Effector memory CD4-positive, alpha-beta T cell (primary cell): ENCODE measurements at regions not wholly inside any gene's neighbourhood (a gene's known extent, or its start where the extent isn't known, plus 50 kb on each side); places are given as distances from the start of the nearest gene placed in this dataset.

Experiments used
- DNase-seq, 3 donors: peaks; one replicate each; pipeline ENCODE4 v3.0.0-alpha.2; 2020
- H3K27ac ChIP-seq: 2 replicates; pipeline ENCODE4 v1.7.0; 2013; ENCODE audit warnings: mild to moderate bottlenecking, low read length, moderate library complexity; ENCODE audit not compliant: insufficient read depth, poor library complexity, severe bottlenecking
- H3K27me3 ChIP-seq: replicated peaks from 2 replicates; pipeline ENCODE4 v1.7.0; 2013; ENCODE audit warnings: mild to moderate bottlenecking, low read length; ENCODE audit not compliant: insufficient read depth, control insufficient read depth, poor library complexity, severe bottlenecking
- H3K36me3 ChIP-seq: 2 replicates; pipeline ENCODE4 v1.7.0; 2013; ENCODE audit warnings: mild to moderate bottlenecking, low read length, moderate library complexity; ENCODE audit not compliant: control insufficient read depth, insufficient read depth
- H3K4me1 ChIP-seq: 2 replicates; pipeline ENCODE4 v1.7.0; 2013; ENCODE audit warnings: low read length, mild to moderate bottlenecking; ENCODE audit not compliant: control insufficient read depth, insufficient read depth, poor library complexity, severe bottlenecking
- H3K4me3 ChIP-seq: 2 replicates; pipeline ENCODE4 v1.7.0; 2013; ENCODE audit warnings: low read length, low read depth, mild to moderate bottlenecking; ENCODE audit not compliant: insufficient read depth, poor library complexity, severe bottlenecking
- H3K9me3 ChIP-seq: 2 replicates; pipeline ENCODE4 v1.7.0; 2013; ENCODE audit warnings: mild to moderate bottlenecking, low read length, moderate library complexity; ENCODE audit not compliant: control insufficient read depth

DNA sequence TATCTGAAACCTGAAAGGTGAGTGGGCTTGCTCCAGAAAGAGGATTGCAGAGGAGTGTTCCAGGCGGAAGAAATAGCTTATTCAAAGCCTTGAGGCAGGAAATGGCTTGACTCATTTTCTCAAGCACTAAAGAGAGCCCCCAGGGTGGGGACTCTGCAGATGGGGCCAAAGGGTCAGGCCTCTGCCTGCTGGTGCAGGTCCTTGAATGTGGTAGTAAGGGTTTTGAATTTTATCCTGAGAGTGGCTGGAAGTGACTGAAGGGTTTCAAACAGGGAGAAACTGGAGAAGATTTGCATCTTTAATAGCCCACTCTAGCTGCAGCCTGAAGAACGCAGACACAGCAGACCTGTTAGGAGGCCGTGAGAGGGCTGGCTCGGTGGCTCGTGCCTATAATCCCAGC, 144.4 kb downstream of the CCT6B start:
- Histone ChIP-seq H3K4me3 (no peak overlapping the region), H3K27me3 (no peaks in the 10 kb centered on the region), H3K9me3 (no peaks in the 10 kb centered on the region), H3K36me3 (no peaks in the 10 kb centered on the region), H3K27ac (no peak overlapping the region), H3K4me1 (no peaks in the 10 kb centered on the region)
- no peak for DNase-seq

DNA sequence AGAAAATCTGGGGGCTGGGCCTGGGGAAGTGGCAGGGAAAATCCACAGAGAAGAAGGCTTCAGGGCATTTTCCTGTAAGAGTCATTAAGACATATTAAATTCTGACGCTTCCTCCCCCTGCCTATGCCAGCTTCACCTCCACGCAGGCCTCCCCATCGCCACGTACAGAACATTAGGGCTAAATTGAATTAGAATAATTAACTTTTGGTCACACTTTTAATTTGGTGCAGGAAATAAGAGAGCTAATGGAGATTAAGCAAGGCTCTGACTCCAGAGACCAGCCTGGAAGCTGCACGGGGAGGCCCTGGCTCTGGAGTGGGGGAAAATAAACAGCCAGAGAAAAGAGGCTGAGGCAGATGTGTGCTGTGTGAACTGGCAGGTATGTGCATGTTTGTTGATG, 148.0 kb downstream of the CCT6B start:
- H3K9me3 ChIP-seq = no peaks in the 10 kb centered on the region

DNA sequence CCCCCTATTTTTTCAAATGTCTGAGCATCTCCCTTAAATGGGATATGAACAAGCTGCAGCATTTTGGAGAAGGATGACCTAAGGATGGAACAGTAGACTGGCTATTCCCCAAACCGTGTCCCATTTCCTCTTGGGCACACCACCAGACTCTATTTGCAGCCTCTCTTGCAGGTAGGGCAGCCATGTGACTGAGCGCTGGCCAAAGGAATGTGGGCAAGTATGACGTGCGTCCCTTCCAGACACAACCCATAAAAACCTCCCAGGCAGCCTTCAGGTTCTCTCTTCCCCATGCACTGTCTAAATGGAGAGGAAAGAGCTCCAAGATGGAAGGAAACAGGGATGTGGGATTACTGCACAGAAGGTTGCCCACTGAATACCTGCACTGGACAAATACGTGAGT, 149.7 kb downstream of the CCT6B start:
- H3K4me1 ChIP-seq = no peaks in the 10 kb centered on the region
- no peaks in the 10 kb centered on the region for H3K27me3 ChIP-seq
- H3K4me3 ChIP-seq = no peak overlapping the region
- no peaks in the 10 kb centered on the region for H3K9me3 ChIP-seq
- no peak for DNase-seq
- H3K36me3 ChIP-seq = no peaks in the 10 kb centered on the region
- H3K27ac ChIP-seq = no peak overlapping the region

More for the DNA sequence above, 148.0 kb downstream of the CCT6B start:
- H3K27ac ChIP-seq = no peak overlapping the region
- no peak overlapping the region for H3K4me3 ChIP-seq
- DNase-seq = no peak
- no peaks in the 10 kb centered on the region for H3K27me3 ChIP-seq
- H3K36me3 ChIP-seq = no peaks in the 10 kb centered on the region
- no peaks in the 10 kb centered on the region for H3K4me1 ChIP-seq

DNA sequence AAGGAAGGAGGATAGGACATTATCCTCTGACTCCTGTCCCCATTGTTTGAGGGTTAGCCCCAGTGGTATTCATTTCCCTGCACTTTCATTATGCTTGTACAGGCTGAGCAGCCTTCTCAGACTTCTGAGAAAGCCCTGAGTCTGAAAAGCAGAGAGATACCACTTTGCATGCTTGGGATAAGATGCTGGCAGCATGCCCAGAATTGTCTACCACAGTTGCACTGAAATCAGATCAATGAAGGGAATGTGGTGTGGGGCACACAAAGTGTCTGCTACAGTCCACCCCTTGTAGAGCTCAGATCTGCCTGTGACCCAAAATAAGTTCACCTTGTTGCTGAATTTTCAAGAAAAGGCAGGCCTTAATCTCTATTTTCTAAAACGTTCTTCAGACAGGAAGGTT, 160.6 kb downstream of the CCT6B start:
- Histone ChIP-seq H3K4me1 (no peaks in the 10 kb centered on the region), H3K9me3 (no peaks in the 10 kb centered on the region), H3K36me3 (no peaks in the 10 kb centered on the region), H3K27ac (no peak overlapping the region), H3K27me3 (no peaks in the 10 kb centered on the region), H3K4me3 (no peak overlapping the region)
- DNase-seq = no peak

DNA sequence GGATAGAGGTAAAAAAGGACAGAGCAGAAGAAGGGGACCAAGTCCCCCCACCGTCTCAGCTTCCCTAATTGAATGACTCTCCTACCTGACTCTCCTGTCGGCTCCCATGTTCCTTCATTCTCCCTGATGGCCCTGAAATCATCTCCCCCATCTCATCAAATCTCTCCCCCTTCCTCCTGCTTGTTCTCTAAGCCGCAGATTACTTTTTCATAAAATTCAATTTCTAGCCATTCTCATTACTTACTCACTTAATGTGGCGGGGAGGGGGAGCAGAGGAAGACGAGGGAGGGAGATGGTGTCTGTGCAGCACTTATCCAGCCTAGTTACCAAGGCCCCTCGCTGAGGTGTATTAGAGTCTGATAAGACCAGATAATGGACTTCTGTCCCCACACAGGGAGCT, 161.5 kb downstream of the CCT6B start:
- no peak for DNase-seq
- no peak overlapping the region for H3K27ac ChIP-seq
- no peaks in the 10 kb centered on the region for H3K4me1 ChIP-seq
- H3K9me3 ChIP-seq = no peaks in the 10 kb centered on the region
- no peaks in the 10 kb centered on the region for H3K27me3 ChIP-seq
- no peaks in the 10 kb centered on the region for H3K36me3 ChIP-seq
- no peak overlapping the region for H3K4me3 ChIP-seq

DNA sequence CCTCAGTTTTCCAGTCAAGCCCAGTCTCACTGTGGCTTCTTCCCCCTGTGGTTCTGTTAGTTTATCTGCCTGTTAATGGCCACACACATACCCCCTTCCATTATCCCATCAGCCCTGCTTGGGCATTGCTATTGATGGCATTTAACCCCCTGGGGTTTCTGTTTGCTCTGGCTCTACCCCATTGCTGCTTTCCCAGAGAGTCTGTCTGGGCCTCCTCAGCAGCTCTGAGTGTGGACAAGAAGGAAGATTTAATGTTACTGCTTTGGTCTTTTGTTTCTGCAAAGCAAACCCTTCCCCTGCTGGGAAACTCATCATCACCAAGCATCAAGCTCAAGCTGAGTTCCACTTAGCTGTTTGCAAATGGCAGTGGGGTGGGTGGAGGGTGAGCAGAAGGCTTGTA, 162.7 kb downstream of the CCT6B start:
- Histone ChIP-seq H3K27ac (no peak overlapping the region), H3K9me3 (no peaks in the 10 kb centered on the region), H3K36me3 (no peaks in the 10 kb centered on the region), H3K4me1 (no peaks in the 10 kb centered on the region), H3K4me3 (no peak overlapping the region), H3K27me3 (no peaks in the 10 kb centered on the region)
- DNase-seq = no peak

DNA sequence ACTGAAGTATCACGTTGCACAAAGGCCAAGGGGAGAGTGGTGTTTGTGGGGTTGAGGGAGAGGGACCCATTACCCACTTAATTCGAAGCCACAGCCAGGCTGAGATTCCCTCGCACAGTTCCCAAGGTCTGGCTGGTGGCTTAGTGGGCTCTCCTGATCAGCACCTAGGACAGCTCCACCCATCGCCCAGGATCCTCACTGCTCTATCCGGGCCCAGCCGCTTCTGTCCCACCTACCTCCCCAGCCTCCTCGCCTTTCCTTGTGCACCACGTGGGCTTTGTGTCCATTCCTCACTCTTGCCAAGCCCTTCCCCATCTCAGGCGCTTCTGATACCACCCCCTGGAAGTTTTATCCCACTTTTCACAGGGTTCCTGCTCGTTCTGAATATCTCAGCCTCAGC, 163.5 kb downstream of the CCT6B start:
- Histone ChIP-seq H3K36me3 (no peaks in the 10 kb centered on the region), H3K27me3 (no peaks in the 10 kb centered on the region), H3K9me3 (no peaks in the 10 kb centered on the region), H3K4me1 (no peaks in the 10 kb centered on the region), H3K4me3 (no peak overlapping the region), H3K27ac (no peak overlapping the region)
- DNase-seq = no peak

DNA sequence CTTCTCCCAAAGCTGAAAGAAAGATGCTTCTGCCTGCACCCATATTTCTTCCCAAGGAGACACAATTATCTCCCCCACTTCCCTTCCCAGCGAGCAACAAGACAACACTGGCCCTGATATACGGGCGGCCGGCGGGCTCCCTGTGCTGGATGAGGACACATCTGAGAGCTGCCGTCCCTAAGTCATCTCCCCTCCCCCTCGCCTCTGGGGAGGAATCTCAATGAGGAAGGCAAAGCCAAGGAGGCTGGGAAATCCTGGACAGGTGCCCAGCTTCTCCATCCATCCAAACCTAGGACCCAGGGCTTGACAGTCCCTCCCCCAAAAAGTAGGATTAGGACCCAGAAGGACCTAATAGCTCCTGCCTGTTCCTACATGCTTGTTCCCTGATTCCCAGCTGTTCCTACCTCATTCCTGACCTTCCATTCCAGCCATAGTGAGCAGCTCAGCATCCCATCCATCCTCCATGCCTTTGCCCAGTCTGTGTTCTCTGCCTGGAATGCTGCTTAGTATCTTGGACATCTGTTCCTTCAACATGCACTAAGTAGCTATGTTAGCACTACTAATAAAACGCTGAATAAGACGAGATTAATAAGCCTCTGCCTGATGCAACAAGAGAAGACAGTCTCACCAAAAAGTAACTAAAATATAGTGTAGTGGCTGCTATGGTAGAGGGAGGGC, 167.9 kb downstream of the CCT6B start:
- H3K4me3 ChIP-seq = no peak overlapping the region
- no peak overlapping the region for H3K27ac ChIP-seq
- H3K4me1 ChIP-seq = no peaks in the 10 kb centered on the region
- H3K27me3 ChIP-seq = no peaks in the 10 kb centered on the region
- DNase-seq = no peak
- no peaks in the 10 kb centered on the region for H3K9me3 ChIP-seq
- no peaks in the 10 kb centered on the region for H3K36me3 ChIP-seq

DNA sequence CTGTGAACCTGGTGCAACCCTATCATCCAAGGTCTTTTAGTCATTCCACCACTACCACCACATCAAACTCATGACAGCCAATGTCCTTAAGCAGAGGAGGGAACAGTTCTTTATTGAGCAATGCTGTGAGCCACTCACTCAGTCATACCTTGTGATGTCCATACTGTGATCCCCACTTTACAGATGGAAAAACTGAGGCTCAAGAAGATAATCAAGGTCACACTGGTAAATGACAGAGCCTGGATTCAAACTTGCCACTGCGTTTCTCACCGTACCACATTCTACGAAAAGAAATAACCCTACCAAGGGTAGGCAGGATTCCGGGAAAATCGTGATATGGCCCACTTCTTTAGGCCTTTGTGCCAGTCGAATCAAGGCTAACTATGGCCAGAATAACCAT, 172.6 kb downstream of the CCT6B start:
- no peaks in the 10 kb centered on the region for H3K27me3 ChIP-seq

DNA sequence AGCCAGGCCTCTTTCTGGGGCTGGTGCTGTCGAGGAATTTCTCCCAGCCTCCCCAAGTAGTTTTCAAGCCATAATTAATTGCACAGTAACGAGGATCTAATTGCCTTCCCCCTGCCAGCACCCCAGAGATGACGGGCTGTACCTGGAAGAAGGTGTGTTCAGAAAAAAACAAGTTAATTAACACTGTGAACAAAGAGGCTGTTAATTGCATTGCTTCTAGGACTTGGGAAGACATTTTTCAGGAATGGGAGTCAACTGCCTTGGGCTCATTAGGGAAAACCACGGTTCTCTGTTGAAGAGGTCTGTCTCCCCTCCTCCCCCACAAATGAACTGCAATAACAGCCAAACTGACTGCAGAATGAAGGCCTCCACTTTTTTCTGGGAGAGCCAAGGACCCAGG, 176.7 kb downstream of the CCT6B start:
- DNase-seq = no peak
- Histone ChIP-seq H3K4me3 (no peak overlapping the region), H3K4me1 (no peaks in the 10 kb centered on the region), H3K36me3 (no peaks in the 10 kb centered on the region), H3K27ac (no peak overlapping the region), H3K9me3 (no peaks in the 10 kb centered on the region), H3K27me3 (no peaks in the 10 kb centered on the region)

More for the DNA sequence above, 172.6 kb downstream of the CCT6B start:
- Histone ChIP-seq H3K4me3 (no peak overlapping the region), H3K4me1 (no peaks in the 10 kb centered on the region), H3K36me3 (no peaks in the 10 kb centered on the region), H3K9me3 (no peaks in the 10 kb centered on the region), H3K27ac (no peak overlapping the region)
- DNase-seq = no peak
